Mesenchymal stem cell (in vitro differentiated cells and primary cell): ENCODE measurements at regions not wholly inside any gene's neighbourhood (a gene's known extent, or its start where the extent isn't known, plus 50 kb on each side); places are given as distances from the start of the nearest gene placed in this dataset.
A peak's percentile ranks its signal among the peaks of the same experiment; 100 is the strongest.

ENCODE experiments used
- DNase-seq: peaks from one replicate; pipeline ENCODE4 v3.0.0-alpha.2; 2013
- H2AFZ ChIP-seq: one replicate; pipeline ENCODE4 v1.6.1; 2013; ENCODE audit warnings: low read depth, mild to moderate bottlenecking, control low read depth, inconsistent platforms, low read length, moderate library complexity
- H2AK5ac ChIP-seq: 2 replicates; pipeline ENCODE4 v1.6.1; 2013; ENCODE audit warnings: low read length, moderate library complexity, mild to moderate bottlenecking, inconsistent platforms; ENCODE audit not compliant: severe bottlenecking
- H2BK120ac ChIP-seq: one replicate; pipeline ENCODE4 v1.6.1; 2013; ENCODE audit warnings: low read depth, mild to moderate bottlenecking, inconsistent platforms, low read length, moderate library complexity
- H2BK12ac ChIP-seq, 2 experiments: one replicate each; pipeline ENCODE4 v1.6.1; 2013; ENCODE audit warnings: inconsistent platforms in 2 of 2, low read length in 2 of 2, mild to moderate bottlenecking in 2 of 2, moderate library complexity in 2 of 2, control low read depth in 1 of 2
- H2BK15ac ChIP-seq: one replicate; pipeline ENCODE4 v1.6.1; 2013; ENCODE audit warnings: mild to moderate bottlenecking, low read depth, inconsistent platforms; ENCODE audit not compliant: poor library complexity, severe bottlenecking
- H2BK5ac ChIP-seq: 2 replicates; pipeline ENCODE4 v1.6.1; 2013; ENCODE audit warnings: low read depth, mild to moderate bottlenecking, low read length, control low read depth, inconsistent platforms; ENCODE audit not compliant: poor library complexity, severe bottlenecking
- H3K14ac ChIP-seq, 2 experiments: one replicate each; pipeline ENCODE4 v1.6.1; 2013; ENCODE audit warnings: inconsistent platforms in 2 of 2, low read length in 2 of 2, control low read depth in 1 of 2, mild to moderate bottlenecking in 1 of 2, moderate library complexity in 1 of 2
- H3K18ac ChIP-seq, 2 experiments: one replicate each; pipeline ENCODE4 v1.6.1; 2013; ENCODE audit warnings: inconsistent platforms in 2 of 2, low read length in 2 of 2, control low read depth in 1 of 2, low read depth in 1 of 2, mild to moderate bottlenecking in 1 of 2
- H3K23ac ChIP-seq, 2 experiments: one replicate each; pipeline ENCODE4 v1.6.1; 2013; ENCODE audit warnings: inconsistent platforms in 2 of 2, low read length in 2 of 2, mild to moderate bottlenecking in 2 of 2, moderate library complexity in 2 of 2, control low read depth in 1 of 2
- H3K27ac ChIP-seq: 2 replicates; pipeline ENCODE4 v1.5.1; 2013; ENCODE audit warnings: mild to moderate bottlenecking, moderate library complexity, low read length, control low read depth, inconsistent platforms; ENCODE audit not compliant: poor library complexity, severe bottlenecking
- H3K27me3 ChIP-seq, 2 experiments: 2 replicates each; pipeline versions ENCODE4 v1.6.1 to v1.7.0; 2013; ENCODE audit warnings: low read length in 2 of 2, mild to moderate bottlenecking in 2 of 2, moderate library complexity in 2 of 2, control low read depth in 1 of 2, inconsistent platforms in 1 of 2; ENCODE audit not compliant: control insufficient read depth in 1 of 2, insufficient read depth in 1 of 2
- H3K36me3 ChIP-seq, 2 experiments: 2 replicates each; pipeline versions ENCODE4 v1.6.1 to v1.7.0; 2013; ENCODE audit warnings: low read length in 2 of 2, control low read depth in 1 of 2, inconsistent platforms in 1 of 2, low read depth in 1 of 2, mild to moderate bottlenecking in 1 of 2; ENCODE audit not compliant: insufficient read depth in 2 of 2, control insufficient read depth in 1 of 2
- H3K4ac ChIP-seq, 2 experiments: one replicate each; pipeline ENCODE4 v1.6.1; 2013; ENCODE audit warnings: inconsistent platforms in 2 of 2, low read length in 2 of 2, mild to moderate bottlenecking in 2 of 2, moderate library complexity in 2 of 2, control low read depth in 1 of 2, low read depth in 1 of 2
- H3K4me1 ChIP-seq: 2 replicates; pipeline ENCODE4 v1.6.1; 2013; ENCODE audit warnings: low read depth, low read length, control low read depth; ENCODE audit not compliant: control insufficient read depth, insufficient read depth
- H3K4me2 ChIP-seq: 2 replicates; pipeline ENCODE4 v1.6.1; 2013; ENCODE audit warnings: low read length, mild to moderate bottlenecking, inconsistent platforms; ENCODE audit not compliant: poor library complexity, severe bottlenecking
- H3K4me3 ChIP-seq, 2 experiments: 2 replicates each; pipeline versions ENCODE4 v1.5.1 to v1.7.0; 2013; ENCODE audit warnings: low read length in 2 of 2, mild to moderate bottlenecking in 2 of 2, control low read depth in 1 of 2, low read depth in 1 of 2; ENCODE audit not compliant: insufficient read depth in 1 of 2
- H3K79me1 ChIP-seq: replicated peaks from 2 replicates; pipeline ENCODE4 v1.6.1; 2013; ENCODE audit warnings: mild to moderate bottlenecking, control low read depth, low read length, inconsistent platforms; ENCODE audit not compliant: poor library complexity, severe bottlenecking
- H3K9ac ChIP-seq: 2 replicates; pipeline ENCODE4 v1.7.0; 2013; ENCODE audit warnings: mild to moderate bottlenecking, low read length, moderate library complexity
- H3K9me3 ChIP-seq: 2 replicates; pipeline ENCODE4 v1.7.0; 2013; ENCODE audit warnings: mild to moderate bottlenecking, low read length; ENCODE audit not compliant: control insufficient read depth
- H4K8ac ChIP-seq: one replicate; pipeline ENCODE4 v1.6.1; 2013; ENCODE audit warnings: inconsistent platforms, mild to moderate bottlenecking, low read length, moderate library complexity
- H4K91ac ChIP-seq: one replicate; pipeline ENCODE4 v1.6.1; 2013; ENCODE audit warnings: mild to moderate bottlenecking, low read length, inconsistent platforms
- WGBS: methylation state at CpG from one replicate; pipeline ENCODE4 v1.1.7; 2013; ENCODE audit warnings: mixed read lengths; 5-methylcytosine and 5-hydroxymethylcytosine counted together

GRCh38 chr18:22271030-22271429, 101.6 kb downstream of the GATA6 start:
- no peak for DNase-seq
- Histone ChIP-seq H3K4me3 (no peak overlapping the region), H3K9me3 (peaks cover 6% of the 10 kb centered on the region), H3K4me1 (no peaks in the 10 kb centered on the region), H4K8ac (no peak overlapping the region), H4K91ac (no peak overlapping the region), H2BK120ac (no peak overlapping the region), H2BK5ac (no peak overlapping the region), H2BK15ac (no peak overlapping the region), H3K27me3 (peaks cover 24 to 39% of the 10 kb centered on the region in 2 experiments), H3K79me1 (no peaks in the 10 kb centered on the region), H3K4me2 (no peak overlapping the region), H3K14ac (no peak overlapping the region), H3K23ac (no peak overlapping the region), H3K18ac (no peak overlapping the region), H3K9ac (no peak overlapping the region), H2AK5ac (no peak overlapping the region), H3K36me3 (no peaks in the 10 kb centered on the region), H3K4ac (no peak overlapping the region), H3K27ac (no peak overlapping the region), H2AFZ (no peak overlapping the region), H2BK12ac (no peak overlapping the region)
- 94% methylated on average over 1 of the region's 1 CpG for WGBS

GRCh38 chr18:22268641-22269128, 99.3 kb downstream of the GATA6 start:
- no peak overlapping the region for H2AFZ ChIP-seq
- H3K18ac ChIP-seq: no peak overlapping the region
- 67% methylated on average over 2 of the region's 4 CpGs for WGBS
- H3K4me3 ChIP-seq: no peak overlapping the region
- H3K4me2 ChIP-seq: no peak overlapping the region
- H3K36me3 ChIP-seq: no peaks in the 10 kb centered on the region
- no peak overlapping the region for H2BK5ac ChIP-seq
- H2BK12ac ChIP-seq: no peak overlapping the region
- H2BK120ac ChIP-seq: no peak overlapping the region
- H2AK5ac ChIP-seq: no peak overlapping the region
- H3K27me3 ChIP-seq: peaks cover 24 to 42% of the 10 kb centered on the region in 2 experiments
- H3K4me1 ChIP-seq: no peaks in the 10 kb centered on the region
- no peak overlapping the region for H3K4ac ChIP-seq
- no peak overlapping the region for H3K23ac ChIP-seq
- H3K14ac ChIP-seq: no peak overlapping the region
- H2BK15ac ChIP-seq: no peak overlapping the region
- no peak overlapping the region for H4K91ac ChIP-seq
- no peak overlapping the region for H3K9ac ChIP-seq
- no peaks in the 10 kb centered on the region for H3K79me1 ChIP-seq
- no peak overlapping the region for H4K8ac ChIP-seq
- H3K9me3 ChIP-seq: no peaks in the 10 kb centered on the region
- no peak for DNase-seq
- H3K27ac ChIP-seq: no peak overlapping the region

DNA sequence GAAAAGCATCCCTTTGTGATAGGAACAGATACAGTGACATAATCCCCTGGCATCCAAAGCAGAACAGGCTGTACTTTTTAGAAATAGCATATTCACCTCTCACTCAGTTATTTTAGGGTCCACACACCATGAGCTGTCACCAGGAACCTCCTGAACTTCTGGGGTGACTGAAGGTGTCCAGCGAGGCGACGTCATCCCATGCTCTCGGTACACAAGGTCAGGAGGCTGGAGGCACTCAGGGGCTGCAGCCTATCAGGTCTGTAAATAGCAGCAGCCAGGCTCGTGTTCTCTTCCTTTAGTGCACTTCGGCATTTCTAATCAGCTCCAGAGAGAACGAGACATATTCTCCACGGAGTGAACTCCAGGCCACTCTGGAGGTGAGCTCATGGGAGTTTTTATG, 98.3 kb downstream of the GATA6 start:
- Histone ChIP-seq H3K79me1 (no peaks in the 10 kb centered on the region), H2AFZ (no peak overlapping the region), H3K4me1 (no peaks in the 10 kb centered on the region), H3K9ac (no peak overlapping the region), H3K14ac (no peak overlapping the region), H3K4me3 (no peak overlapping the region), H2BK120ac (no peak overlapping the region), H3K36me3 (no peaks in the 10 kb centered on the region), H3K23ac (no peak overlapping the region), H2BK5ac (no peak overlapping the region), H4K91ac (no peak overlapping the region), H3K4ac (no peak overlapping the region), H2AK5ac (no peak overlapping the region), H3K18ac (no peak overlapping the region), H3K9me3 (no peaks in the 10 kb centered on the region), H3K27ac (no peak overlapping the region), H2BK15ac (no peak overlapping the region), H4K8ac (no peak overlapping the region), H2BK12ac (no peak overlapping the region), H3K27me3 (peaks cover 20 to 36% of the 10 kb centered on the region in 2 experiments), H3K4me2 (no peak overlapping the region)
- 65% methylated on average over 8 of the region's 8 CpGs for WGBS
- DNase-seq: no peak

DNA sequence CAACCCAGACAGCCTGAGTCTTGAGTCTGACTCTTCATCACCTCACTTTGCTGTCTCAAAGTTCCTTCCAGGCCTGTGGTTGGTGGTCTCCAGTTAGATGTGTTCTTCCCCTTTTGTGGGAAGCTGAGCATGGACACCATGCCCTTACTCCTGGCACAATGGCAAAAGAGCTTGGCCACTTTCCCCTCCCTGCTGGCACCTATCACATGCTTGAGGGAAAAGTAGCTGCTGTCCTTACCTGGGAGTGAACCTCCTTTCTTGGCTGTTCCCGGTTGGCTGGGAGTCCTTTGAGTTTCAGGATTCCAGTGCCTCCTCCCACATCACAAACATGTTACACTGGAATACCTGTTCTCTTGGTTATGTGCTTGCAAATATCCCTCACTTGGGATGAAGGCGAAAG, 97.8 kb downstream of the GATA6 start:
- H3K4me1 ChIP-seq: no peaks in the 10 kb centered on the region
- H3K18ac ChIP-seq: no peak overlapping the region
- no peak overlapping the region for H4K8ac ChIP-seq
- H3K9me3 ChIP-seq: no peaks in the 10 kb centered on the region
- no peak for DNase-seq
- no peak overlapping the region for H3K4me3 ChIP-seq
- no peaks in the 10 kb centered on the region for H3K79me1 ChIP-seq
- H3K14ac ChIP-seq: peak overlapping the region in 1 of 2 experiments; percentile 14
- H3K23ac ChIP-seq: no peak overlapping the region
- no peak overlapping the region for H2BK12ac ChIP-seq
- no peak overlapping the region for H3K27ac ChIP-seq
- no peak overlapping the region for H3K4me2 ChIP-seq
- H4K91ac ChIP-seq: no peak overlapping the region
- H2AK5ac ChIP-seq: no peak overlapping the region
- no peak overlapping the region for H3K4ac ChIP-seq
- no peak overlapping the region for H2BK5ac ChIP-seq
- 93% methylated on average over 2 of the region's 2 CpGs for WGBS
- no peak overlapping the region for H3K9ac ChIP-seq
- H2AFZ ChIP-seq: no peak overlapping the region
- H2BK120ac ChIP-seq: no peak overlapping the region
- no peak overlapping the region for H2BK15ac ChIP-seq
- H3K27me3 ChIP-seq: peaks cover 17 to 35% of the 10 kb centered on the region in 2 experiments
- no peaks in the 10 kb centered on the region for H3K36me3 ChIP-seq
